ENCODE measurements at regions not wholly inside any gene's neighbourhood (a gene's known extent, or its start where the extent isn't known, plus 50 kb on each side); places are given as distances from the start of the nearest gene placed in this dataset.

- TF ChIP-seq CTCF (conservative IDR thresholded peaks at IDR 0.05; ENCODE audit: low read depth in 2 of 2), result no peak
- no peak for TF ChIP-seq NANOG (IDR thresholded peaks at IDR 0.05; ENCODE audit: borderline replicate concordance)
These were observed 327.6 kb upstream of the ARID1B start (continued) for GRCh38 chr6:156449569-156449968.

DNA sequence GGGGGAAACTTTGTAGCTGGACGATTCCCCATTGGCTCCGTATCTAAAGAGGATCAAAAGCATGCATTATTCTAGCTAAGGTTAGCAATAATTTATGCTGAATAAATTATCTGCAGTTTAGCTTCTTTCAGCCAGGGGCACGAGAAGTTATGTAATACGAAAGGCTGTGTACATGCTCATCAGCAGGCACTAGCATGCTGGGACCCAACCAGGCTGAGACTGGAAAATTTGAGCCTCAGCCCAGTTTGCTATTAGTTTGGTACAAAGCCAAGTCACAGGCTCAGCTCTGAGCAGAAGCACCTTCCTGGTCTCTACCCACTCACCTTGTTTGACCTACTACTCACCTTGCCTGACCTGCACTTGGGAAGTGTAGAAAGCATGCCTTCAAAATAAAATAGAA, 328.1 kb upstream of the ARID1B start:
- Histone ChIP-seq H3F3A (replicated peaks; ENCODE audit: low read depth) (no peaks in the 10 kb centered on the region), H4K20me1 (replicated peaks; ENCODE audit: insufficient read depth) (no peaks in the 10 kb centered on the region), H3K79me2 (replicated peaks; ENCODE audit: insufficient read depth) (no peaks in the 10 kb centered on the region), H3K9me2 (ENCODE audit: insufficient read depth) (peaks cover 10% of the 10 kb centered on the region; the same call in 1 of the 2 replicates), H3K4me1 (ENCODE audit: insufficient read depth) (no peaks in the 10 kb centered on the region), H3K36me3 (ENCODE audit: insufficient read depth) (no peaks in the 10 kb centered on the region), H3K27me3 (ENCODE audit: insufficient read depth) (no peaks in the 10 kb centered on the region), H3K4me3 (no peak overlapping the region), H3K27ac (ENCODE audit: low read depth) (no peak overlapping the region), H3K4me2 (no peak overlapping the region), H2AFZ (0 out of 2 replicates have a peak overlapping the region, but pooled peaks have one; percentile 5)
- Mint-ChIP-seq H3K36me3 (ENCODE audit: low read depth) (no peaks in the 10 kb centered on the region), H3K9me3 (peaks cover 2% of the 10 kb centered on the region; the same call in 1 of the 3 replicates), H3K4me3 (no peak overlapping the region), H3K27me3 (ENCODE audit: insufficient read depth, low read depth, poor library complexity) (peaks cover 3% of the 10 kb centered on the region), H3K4me1 (peaks cover 3% of the 10 kb centered on the region; the same call in 1 of the 3 replicates), H3K27ac (no peak overlapping the region)
- TF ChIP-seq, protein P1, sequence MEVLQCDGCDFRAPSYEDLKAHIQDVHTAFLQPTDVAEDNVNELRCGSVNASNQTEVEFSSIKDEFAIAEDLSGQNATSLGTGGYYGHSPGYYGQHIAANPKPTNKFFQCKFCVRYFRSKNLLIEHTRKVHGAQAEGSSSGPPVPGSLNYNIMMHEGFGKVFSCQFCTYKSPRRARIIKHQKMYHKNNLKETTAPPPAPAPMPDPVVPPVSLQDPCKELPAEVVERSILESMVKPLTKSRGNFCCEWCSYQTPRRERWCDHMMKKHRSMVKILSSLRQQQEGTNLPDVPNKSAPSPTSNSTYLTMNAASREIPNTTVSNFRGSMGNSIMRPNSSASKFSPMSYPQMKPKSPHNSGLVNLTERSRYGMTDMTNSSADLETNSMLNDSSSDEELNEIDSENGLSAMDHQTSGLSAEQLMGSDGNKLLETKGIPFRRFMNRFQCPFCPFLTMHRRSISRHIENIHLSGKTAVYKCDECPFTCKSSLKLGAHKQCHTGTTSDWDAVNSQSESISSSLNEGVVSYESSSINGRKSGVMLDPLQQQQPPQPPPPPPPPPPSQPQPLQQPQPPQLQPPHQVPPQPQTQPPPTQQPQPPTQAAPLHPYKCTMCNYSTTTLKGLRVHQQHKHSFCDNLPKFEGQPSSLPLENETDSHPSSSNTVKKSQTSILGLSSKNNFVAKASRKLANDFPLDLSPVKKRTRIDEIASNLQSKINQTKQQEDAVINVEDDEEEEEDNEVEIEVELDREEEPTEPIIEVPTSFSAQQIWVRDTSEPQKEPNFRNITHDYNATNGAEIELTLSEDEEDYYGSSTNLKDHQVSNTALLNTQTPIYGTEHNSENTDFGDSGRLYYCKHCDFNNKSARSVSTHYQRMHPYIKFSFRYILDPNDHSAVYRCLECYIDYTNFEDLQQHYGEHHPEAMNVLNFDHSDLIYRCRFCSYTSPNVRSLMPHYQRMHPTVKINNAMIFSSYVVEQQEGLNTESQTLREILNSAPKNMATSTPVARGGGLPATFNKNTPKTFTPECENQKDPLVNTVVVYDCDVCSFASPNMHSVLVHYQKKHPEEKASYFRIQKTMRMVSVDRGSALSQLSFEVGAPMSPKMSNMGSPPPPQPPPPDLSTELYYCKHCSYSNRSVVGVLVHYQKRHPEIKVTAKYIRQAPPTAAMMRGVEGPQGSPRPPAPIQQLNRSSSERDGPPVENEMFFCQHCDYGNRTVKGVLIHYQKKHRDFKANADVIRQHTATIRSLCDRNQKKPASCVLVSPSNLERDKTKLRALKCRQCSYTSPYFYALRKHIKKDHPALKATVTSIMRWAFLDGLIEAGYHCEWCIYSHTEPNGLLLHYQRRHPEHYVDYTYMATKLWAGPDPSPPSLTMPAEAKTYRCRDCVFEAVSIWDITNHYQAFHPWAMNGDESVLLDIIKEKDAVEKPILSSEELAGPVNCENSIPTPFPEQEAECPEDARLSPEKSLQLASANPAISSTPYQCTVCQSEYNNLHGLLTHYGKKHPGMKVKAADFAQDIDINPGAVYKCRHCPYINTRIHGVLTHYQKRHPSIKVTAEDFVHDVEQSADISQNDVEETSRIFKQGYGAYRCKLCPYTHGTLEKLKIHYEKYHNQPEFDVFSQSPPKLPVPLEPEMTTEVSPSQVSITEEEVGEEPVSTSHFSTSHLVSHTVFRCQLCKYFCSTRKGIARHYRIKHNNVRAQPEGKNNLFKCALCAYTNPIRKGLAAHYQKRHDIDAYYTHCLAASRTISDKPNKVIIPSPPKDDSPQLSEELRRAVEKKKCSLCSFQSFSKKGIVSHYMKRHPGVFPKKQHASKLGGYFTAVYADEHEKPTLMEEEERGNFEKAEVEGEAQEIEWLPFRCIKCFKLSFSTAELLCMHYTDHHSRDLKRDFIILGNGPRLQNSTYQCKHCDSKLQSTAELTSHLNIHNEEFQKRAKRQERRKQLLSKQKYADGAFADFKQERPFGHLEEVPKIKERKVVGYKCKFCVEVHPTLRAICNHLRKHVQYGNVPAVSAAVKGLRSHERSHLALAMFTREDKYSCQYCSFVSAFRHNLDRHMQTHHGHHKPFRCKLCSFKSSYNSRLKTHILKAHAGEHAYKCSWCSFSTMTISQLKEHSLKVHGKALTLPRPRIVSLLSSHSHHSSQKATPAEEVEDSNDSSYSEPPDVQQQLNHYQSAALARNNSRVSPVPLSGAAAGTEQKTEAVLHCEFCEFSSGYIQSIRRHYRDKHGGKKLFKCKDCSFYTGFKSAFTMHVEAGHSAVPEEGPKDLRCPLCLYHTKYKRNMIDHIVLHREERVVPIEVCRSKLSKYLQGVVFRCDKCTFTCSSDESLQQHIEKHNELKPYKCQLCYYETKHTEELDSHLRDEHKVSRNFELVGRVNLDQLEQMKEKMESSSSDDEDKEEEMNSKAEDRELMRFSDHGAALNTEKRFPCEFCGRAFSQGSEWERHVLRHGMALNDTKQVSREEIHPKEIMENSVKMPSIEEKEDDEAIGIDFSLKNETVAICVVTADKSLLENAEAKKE (CRISPR knock-in tag; IDR thresholded peaks at IDR 0.05), result no peak
- no peak for TF ChIP-seq REST (IDR thresholded peaks at IDR 0.05; ENCODE audit: unreplicated experiment)
- no peak for TF ChIP-seq JUNB (IDR thresholded peaks at IDR 0.05; ENCODE audit: unreplicated experiment)
- no peak for TF ChIP-seq STAT1 (IDR thresholded peaks at IDR 0.05; ENCODE audit: unreplicated experiment)
- ATAC-seq (no peak), DNase-seq (ENCODE audit: low spot score) (no peak)

Measured in GM23338 (cell line).